Activated T-cell treated with anti-CD3 and anti-CD28 coated beads, Interleukin-2, amount 50 U/mL, for 48 hours (primary cell): ENCODE measurements at regions not wholly inside any gene's neighbourhood (a gene's known extent, or its start where the extent isn't known, plus 50 kb on each side); places are given as distances from the start of the nearest gene placed in this dataset.

Experiments
- DNase-seq, 2 experiments: peaks; one replicate each; pipeline ENCODE4 v3.0.0-alpha.2; 2020

DNA sequence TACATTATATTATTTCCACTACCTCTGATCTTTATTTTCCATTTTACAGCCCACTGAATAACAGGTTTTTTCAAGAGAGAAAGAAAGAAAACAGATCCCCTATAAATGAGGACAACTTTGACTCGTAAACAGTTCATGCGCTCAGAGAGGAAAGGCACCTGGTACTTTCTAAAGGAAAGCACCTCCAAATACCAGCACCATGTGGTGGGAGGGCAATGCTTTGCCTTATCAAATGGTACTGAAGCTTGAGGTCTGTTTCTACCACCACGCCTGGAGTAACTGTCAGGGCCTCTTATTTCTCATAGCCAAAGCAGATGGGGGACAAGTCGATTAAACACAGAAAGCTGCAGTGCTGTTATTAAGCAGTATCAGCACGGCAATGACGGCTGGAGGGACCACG is 510.3 kb upstream of the ZFHX3 start:
- DNase-seq = no peak

DNA sequence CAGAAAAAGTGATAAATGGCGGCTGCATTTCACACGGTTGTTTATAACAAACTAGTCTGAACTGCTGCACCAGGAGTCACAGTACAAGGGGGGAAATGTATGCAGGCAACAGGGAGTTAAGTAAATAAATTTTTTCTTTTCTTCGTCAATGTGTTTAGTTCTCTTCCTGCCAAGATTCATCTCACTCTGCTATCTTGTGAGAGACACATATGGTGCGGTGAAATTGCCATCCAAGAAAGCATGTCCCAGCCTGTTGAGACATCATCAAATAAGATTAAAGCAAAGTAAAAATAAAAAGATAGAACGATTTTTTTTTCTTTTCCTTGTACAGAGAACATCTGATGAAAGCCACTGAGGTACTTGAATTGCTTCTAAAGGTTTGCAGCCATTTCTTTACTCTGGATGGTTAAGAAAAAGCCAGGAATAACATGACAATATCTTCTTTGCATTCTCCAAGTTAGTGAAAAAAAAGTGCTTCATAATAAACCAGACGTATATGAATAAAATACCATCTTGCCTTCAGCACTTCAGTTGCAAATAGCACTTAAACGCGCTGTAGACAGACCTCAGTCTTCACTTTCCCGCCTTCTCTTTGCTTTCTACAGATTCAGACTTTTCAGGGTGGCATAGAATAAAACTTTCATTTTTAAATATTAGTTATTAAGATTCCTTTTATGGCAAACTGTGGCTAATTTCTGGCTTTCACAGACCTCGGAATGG is 506.2 kb upstream of the ZFHX3 start:
- DNase-seq = no peak

DNA sequence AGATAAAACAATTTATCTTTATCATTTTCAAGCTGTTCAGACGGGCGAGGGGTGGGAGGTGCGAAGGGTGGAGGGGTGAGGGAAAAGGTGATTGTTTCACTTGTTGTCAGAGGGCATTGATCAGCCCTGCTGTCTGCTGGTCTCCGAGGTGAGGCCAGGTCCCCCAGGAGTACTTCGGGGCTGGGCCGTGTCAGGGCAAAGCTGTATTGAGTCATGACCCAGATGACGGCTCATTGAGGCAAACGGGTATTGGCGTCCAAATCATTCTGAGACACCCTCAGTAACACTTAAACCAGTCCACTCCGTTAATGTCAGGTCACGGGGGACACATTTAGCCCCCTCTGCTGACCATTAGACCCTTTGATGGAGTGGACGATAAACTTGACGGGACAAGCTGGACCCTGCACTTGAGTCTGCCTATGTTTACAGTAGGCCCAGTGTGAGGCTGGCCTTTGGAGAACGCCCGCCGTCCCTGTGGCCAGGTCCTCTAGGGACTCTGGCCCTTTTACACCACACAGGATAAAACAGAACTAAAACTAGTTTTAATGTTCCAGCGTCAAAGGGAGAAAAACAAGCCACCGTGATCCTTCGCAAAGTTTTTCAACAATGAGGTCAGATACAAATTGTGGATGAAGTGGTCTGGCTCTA is 502.2 kb upstream of the ZFHX3 start:
- DNase-seq = no peak

DNA sequence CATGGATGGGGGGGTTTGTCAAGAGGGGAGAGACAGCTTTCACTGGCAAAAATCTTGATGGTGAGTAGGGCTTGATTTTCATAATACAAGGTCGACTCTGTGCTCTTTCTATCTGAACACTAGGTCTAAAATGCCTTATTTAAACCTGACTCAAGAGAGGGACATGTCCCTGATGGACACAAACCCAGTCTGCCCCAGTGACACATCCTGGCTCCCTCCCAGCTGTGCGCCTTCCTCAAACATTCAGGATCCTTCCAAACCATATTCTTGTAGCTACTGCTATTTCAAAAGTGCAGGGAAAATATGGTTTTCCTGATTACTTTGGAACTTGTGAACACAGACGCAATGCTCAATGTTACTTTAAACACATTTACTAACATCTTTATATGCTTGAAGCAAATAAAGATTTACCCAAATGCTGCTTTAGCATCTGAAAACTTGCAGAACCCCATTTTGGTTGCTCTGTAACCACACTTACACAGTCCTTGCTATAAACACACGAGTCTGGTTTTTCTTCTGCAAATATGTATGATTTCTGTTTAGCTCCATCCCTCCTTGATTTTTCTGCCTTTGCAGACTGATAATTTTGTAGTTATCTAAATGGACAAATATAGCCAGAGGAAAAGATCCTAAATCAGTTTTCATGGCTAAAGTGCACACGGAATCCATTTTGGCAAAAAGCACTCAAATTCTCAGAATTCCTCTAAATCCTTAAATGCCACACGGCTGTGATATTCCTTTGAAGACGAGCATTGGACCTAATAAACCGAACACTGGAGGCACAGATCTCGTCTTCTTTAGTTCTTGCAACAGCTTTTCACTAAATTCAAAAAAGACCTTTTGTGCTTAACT is 499.9 kb upstream of the ZFHX3 start:
- DNase-seq = no peak

DNA sequence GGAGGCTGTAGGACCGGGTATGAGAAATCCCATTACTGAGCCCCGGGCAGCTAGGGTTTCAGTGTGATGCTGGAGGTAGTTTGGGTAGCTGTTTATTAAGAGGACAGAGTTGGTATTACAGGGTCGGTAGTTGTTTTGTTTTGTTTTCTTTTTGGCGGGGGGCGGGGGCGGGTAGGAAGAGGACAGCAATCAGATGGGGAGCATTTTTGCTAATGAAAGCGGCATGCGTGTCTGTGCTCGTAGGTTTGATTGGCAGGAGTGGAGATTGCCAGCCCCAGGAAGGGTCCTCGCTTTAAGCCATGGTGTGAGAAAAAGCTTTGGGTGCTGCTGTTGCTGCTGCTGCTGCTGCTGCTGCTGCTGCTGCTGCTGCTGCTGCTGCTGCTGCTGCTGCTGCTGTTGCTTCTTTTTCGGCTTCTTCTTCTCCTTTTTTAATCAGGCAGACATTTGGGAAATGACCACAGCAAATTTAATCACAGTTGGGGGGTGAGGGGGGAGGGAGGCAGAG is 498.5 kb upstream of the ZFHX3 start:
- DNase-seq = no peak

DNA sequence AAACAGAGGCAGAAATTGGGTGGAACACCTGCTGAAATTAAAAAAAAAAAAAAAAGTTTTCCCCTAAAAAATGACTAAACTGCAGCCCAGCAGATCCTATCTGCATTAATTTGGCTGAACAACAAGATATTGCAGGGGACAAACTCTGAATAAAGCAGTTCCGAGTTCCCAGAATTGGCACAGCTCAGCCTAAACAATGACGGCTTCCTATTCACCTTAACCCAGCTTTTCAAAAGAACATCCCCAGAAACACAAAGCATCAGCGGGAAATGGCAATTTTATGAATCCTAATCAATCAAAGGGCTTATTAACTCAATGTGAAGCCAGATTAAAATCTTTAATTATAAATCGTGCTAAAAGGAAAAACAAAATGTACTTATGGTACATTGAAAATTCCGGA is 497.8 kb upstream of the ZFHX3 start:
- DNase-seq = no peak

DNA sequence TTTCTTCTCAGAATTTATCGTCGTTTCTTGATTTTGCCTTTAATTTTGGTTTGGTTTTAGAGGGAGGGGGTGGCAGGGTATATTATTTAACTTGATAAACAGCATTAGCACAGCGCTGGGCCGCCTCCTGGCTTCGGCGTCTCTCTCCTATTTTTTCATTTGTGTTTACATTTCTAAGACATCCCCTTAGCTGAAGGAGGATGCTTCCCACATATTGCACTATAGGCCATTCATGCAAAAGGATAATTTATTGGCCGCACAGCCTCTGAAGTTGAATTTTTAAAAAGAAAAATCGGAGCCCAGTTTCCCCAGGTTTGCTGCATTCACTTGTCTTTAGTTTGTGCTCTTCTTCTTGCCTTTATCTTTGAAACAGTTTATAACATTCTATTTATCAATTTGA is 497.4 kb upstream of the ZFHX3 start:
- no peak for DNase-seq

DNA sequence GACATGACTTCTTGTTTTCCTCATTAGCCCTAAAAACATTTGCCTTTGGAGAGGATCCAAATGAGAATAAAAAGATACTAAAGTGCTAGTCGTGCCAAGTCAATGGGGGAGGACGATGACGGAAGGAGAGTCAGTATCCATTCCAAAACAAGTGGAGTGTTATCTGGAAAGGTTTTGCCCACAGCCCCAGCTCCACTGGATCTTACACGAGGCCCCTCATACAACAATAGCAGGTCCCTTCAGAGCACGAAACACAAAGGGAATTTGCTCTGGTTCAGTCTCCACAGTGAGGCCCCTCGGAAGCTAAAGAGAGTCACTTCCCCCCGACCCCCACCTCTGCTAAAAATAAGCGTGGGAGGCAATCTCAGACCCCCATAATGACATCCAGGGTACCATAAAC is 496.9 kb upstream of the ZFHX3 start:
- no peak for DNase-seq

DNA sequence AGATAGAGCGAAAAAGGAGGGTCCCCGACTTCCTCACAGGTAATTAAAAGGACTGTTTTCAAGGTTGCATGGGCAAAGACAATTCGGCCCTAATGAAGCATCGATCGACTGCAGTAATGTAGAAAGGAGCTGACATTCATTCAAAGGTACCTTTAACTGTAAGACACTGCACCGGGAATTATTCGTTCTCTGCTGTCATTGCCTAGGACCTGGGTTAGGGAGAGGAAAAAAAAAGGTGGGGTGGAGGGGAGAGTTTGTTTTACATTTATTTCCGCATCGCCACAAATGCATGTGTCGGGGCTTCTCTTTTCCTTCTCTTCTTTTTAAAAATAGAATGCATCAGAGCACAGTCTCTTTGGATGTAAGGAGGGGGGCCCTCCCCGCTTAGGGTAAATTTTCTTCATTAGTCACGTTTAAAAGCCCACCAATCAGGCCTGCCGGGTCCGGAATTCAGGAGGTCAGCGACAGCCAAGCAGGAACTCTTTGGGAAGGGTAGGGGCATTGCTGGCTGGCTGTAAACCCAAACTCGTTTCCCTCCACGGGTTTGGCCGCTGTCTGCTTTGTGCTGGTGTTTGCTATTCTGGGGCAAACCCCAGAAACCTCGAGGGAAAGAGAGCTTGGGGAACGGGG is 496.2 kb upstream of the ZFHX3 start:
- no peak for DNase-seq

DNA sequence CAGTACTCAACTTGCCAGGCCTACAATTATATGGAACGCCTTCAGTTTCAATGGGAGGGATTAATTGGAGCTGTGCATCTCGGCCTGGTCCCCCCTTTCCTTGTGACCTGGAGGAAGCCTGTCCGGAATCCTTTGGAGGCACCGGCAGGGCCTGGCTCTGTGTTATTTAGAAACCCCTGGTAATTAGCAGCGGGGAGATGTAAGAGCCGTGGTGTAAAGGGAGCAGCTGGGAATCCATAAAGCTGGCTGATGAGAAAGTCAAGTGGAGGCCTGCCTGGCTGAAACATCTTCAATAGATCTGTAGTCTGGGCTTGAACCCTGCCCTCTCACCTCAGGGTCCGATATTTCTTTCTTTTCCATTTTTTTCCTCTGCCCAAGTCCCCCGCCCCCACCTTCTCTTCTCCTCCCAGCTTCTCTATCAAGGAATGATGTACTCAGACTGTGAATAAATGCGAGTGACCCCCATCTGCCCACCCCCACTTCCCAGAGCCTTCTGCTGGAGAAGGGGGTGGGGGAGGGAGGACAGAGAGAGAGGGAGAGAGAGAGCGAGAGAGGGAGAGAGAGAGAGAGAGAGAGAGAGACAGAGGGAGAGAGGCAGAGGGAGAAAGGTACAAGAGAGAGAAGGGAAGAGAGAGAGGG is 495.5 kb upstream of the ZFHX3 start:
- no peak for DNase-seq

DNA sequence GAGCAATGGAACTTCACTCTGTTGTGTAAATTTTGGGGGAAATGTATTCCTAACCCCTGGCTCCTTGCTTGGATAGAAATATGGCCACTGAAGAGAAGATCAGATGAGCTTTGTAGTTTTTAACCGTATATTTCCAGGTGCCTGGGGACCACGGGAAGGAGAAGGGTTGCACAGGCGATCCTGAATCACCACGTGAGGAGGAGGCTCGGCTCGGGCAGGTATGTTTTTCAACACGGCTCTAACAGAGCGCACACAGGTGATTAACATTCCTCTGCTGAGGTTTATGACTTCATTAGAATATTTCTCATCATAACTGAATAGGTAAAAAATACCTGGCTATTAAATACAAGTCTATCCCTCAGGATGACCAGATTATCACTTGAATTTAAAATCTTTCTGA is 495.0 kb upstream of the ZFHX3 start:
- DNase-seq = no peak

DNA sequence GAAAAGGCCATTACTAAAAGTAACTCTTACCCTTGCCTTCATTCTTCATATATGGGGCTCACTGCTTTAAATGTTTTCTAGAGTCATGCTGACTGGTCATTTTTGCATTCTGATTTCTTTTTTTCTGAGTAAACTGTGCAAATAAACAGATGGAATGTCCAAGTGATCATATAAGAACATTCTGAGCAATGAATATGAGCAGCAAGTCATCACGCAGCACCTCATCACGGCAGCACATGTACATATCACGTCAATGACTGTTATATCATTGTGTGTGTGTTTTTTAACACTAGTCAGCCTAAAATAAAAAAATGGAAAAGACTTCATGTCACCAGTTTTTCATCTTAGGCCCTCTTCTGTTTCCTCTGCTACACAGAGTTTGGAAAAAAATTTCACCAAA is 490.0 kb upstream of the ZFHX3 start:
- no peak for DNase-seq

DNA sequence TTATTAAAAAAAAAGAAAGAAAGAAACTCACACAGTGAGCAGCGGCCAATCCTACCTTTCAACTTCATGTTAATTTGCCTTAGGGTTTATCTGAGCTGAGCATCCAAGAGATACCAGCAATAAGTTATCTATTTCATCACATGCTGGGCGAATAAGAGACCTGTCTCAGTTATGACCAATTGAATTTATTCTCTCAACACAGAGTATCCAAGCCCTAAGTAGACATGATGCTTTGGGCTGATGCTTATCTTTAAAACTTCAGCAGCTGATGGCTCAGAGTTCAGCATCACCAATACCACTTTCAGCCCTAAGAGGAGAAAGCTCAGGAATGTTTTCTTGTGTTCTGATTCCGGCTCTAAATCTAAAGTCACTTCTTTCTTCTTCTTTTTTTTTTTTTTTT is 489.0 kb upstream of the ZFHX3 start:
- no peak for DNase-seq

DNA sequence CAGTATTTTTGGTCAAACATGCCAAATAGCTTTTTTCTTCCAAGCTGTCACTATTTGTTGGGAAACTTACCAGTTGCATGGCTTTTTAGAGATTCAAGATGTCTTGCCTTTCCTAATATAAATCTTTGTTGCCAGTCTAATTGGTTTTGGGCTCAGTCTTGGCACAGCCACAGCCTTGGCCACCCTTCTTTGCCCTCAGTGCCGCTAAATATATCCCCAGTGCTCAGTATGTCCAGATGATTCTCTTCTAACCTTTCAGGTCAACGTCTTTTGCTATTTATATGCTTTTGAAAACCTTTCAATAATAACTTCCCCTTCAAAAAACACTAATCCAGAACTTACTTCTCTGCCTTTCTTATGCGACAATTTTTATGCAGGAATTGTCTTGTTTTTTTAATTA is 483.1 kb upstream of the ZFHX3 start:
- no peak for DNase-seq

DNA sequence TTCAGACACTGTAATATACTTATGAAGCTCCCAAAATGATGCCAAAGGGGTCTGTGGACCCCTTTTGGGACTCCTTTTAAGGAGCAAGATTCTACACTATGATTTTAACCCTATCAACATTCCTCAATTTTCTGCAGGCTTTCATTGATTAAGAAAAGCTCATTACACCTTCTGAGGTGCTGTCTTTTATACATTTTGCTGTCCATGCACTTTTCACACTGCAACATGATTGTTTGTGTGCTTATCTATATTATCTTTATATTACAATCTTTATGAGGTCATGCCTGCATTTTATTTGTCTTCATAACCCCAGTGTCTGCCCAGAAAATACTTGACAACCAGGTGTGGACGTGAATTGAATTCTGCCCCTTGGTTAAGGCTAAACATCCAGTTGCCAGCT is 482.6 kb upstream of the ZFHX3 start:
- no peak for DNase-seq

DNA sequence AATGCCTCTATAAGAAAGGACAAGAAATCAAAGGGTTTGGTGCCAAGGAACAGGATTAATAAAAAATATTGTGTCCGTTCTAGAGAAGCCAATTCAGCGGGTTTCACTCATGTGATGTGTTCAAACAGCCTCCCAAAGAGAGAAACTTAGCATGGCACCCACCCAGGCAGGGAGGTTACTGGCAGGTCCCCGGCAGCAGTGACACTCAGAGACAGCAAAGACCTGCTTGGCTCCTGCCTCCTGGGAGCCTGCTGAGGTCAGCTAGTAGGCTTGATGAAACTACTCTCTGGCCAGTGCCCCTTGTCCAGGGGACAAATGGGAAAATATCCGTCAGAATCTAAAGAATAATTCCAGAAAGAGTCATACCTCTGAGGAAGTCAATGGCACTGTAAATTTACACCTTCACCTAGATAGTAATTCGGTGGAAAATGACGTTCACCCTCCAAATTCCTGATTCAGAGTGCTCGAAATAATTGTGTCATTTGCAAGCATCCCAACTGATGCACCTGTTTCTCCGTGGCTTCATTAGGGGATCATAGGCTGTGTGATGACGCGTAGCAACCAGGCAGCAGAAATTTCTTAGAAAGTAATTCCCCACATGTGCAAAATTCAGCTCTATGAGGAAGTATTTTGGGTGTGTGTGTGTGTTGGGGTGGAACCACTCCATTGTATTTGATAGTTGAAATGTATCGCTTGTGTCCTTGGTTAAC is 481.5 kb upstream of the ZFHX3 start:
- no peak for DNase-seq

DNA sequence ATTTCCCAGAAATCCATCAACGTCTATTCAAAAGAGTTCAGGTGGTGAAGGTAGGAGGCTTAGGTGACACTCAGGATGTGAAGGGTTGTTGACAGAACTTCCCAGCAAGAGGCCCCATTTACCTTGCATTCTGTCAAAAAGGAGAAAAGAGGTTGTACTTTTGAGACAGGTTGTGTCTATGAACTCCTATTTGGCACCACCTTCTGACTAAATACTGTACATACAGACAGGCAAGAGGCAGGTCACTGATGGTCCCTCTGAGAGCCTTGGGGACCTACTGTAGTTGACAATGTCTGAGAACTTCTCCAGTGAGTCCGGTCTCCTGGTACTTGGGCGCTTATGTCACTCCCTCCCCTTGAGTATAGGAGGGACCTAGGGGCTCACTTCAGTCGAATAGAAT is 479.3 kb upstream of the ZFHX3 start:
- DNase-seq = no peak

DNA sequence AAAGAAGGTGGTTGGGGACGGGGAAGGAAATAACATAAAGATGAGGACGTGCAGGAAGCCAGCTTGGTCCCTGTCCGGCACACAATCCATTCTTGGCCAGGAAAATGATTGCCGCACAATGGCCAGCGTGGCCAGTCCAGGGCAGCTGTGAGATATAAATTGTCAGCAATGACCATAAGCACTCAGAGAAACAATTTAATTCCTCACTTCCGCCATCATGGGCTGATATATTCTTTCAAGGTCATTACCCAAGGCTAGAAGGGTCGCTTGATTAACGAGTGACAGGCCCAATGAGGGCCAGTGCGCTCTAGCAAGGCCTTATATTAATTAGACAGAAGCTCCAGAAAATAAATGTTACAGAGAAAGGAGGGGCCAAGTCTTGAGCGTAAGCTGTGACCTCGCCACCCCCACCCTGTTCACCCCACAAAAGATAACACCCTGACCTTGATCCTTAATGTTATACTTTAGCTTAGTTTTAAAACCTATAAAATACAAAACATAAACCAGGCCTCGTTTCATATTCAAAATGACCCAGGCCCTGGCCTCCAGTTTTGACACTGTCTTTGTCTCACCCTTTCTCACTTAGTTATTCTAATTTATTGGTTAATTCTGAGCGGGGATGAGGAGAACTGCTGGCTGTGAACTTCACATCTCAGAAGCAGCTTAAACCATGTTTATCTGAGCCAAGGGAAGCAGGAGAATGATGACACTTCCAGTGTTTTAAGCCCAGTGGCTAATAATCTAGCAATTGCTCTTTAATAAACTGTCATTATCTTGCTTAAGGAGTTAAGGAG is 478.3 kb upstream of the ZFHX3 start:
- DNase-seq = no peak

DNA sequence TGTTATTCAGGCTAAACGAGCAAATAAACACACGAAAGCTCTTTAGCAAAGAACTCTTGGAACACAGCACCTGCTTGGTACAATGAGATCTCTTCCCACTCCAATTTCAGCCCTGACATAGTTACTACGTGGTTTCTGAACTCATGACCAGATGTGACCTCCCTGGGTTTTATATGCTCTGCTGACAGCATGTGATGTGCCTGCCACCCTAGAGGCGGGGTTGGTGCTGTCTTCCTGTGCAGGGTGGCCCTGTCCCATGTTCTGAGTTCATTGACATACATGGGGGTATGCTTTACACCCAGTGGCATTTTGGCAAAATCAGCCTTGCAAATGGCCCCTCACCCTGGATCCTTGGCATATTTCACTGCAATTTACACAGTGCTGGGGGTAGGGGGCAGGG is 475.3 kb upstream of the ZFHX3 start:
- no peak for DNase-seq

DNA sequence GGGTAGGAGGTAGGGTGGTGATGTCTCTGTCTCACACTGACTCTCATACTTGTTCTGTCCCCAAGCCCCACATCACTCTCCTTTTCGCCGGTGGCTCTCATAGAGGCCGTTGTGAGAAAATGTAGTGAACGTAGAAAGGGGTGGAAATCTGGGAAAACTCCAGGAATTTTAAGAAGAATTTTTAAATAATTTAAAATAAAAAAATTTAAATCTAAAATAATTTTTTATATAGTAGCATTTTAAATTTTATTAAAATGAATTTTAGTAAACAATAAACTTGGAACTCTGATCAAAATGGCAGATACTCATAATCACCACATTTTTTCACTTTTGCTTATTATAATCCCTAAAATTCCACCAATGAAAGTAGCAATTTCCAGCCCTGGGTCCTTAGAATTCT is 473.6 kb upstream of the ZFHX3 start:
- DNase-seq = no peak

DNA sequence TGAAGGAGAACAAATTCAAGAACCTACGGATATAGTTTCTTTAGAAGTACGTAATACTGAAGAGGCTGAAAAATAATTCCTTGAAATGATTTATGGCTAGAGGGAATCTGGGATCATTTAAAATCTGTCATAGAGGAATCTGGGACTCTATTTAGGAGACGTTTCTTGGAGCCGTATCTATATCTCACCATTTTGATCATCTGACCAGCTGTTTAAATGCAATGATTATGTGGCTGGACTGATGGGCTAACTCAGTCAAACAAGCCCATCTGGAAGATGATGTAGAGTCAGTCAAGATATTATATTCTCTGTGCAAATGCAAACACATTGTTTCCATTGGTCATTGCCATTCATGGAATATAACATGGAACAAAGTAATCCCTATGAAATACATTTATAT is 467.7 kb upstream of the ZFHX3 start:
- DNase-seq = no peak
